ENCODE measurements at regions not wholly inside any gene's neighbourhood (a gene's known extent, or its start where the extent isn't known, plus 50 kb on each side); places are given as distances from the start of the nearest gene placed in this dataset.
"Not testable (repeated sequence)": the region's sequence is repeated elsewhere in the genome, so short reads cannot be mapped to it uniquely, and the experiment has no call there.

DNA sequence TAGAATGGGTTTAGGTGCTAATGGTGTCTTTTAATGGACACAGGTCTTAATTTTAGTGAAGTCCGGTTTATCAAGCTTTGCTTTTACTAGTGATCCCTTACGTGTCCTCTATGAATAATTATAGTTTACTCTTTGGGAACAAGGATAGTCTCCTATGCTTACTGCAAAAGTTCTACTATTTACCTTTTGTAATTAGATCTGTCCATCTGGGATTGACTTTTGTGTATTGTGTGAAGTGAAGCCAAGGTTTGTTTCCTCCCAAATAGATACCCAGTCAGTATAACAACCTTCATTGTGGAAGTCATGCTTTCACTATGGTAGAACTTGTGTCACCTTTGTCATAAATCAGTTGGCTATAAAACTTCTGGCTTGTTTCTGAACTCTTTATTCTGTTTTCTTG lies 740.9 kb upstream of the CRIM1 start:
- TF ChIP-seq, protein P1, sequence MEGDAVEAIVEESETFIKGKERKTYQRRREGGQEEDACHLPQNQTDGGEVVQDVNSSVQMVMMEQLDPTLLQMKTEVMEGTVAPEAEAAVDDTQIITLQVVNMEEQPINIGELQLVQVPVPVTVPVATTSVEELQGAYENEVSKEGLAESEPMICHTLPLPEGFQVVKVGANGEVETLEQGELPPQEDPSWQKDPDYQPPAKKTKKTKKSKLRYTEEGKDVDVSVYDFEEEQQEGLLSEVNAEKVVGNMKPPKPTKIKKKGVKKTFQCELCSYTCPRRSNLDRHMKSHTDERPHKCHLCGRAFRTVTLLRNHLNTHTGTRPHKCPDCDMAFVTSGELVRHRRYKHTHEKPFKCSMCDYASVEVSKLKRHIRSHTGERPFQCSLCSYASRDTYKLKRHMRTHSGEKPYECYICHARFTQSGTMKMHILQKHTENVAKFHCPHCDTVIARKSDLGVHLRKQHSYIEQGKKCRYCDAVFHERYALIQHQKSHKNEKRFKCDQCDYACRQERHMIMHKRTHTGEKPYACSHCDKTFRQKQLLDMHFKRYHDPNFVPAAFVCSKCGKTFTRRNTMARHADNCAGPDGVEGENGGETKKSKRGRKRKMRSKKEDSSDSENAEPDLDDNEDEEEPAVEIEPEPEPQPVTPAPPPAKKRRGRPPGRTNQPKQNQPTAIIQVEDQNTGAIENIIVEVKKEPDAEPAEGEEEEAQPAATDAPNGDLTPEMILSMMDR (IDR thresholded peaks at IDR 0.05; ENCODE audit: low read depth, low read length) = no peak
- DNase-seq (ENCODE audit: extremely low read depth, low read depth) = no peak

DNA sequence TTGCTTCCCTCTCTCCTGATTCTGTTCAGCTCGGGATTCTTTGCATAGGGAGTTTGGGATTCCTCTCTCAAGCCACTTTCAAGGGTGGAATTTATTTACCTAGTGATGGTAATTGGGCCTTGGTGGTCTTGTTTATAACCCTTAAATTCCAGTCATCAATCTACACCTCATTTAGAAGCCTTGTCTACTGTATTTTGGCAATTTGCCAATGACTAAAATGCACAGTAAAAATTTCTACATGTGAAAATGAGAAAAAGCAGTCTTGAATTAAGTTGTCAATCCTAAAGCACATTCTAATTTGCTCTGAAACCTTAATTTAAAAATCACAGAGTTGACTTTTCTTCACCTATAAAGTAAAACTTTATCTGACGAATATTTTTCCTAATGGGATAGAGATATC lies 749.2 kb upstream of the CRIM1 start:
- DNase-seq (ENCODE audit: extremely low read depth, low read depth) = no peak
- TF ChIP-seq, protein P1 (IDR thresholded peaks at IDR 0.05; ENCODE audit: low read depth, low read length) = no peak

DNA sequence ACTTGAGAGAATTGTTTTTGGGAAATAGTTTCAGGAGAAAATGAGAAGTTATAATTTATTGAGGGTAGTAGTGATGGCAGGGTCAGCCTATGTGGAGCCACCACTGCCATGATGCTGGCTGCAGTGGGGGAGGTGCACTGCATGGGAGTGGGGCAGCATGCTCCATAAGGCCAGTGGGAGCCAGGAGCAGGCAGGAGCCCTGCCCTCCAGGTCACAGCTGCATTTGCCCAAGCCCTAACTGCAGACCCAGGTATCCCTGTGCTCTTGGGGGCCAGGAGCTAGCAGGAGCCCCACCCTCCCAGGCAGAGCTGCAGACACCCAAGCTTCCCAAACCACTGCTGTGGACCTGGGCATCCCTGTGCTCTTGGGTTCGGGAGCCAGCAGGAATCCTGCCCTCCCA lies 757.3 kb upstream of the CRIM1 start:
- no peak for DNase-seq (ENCODE audit: extremely low read depth, low read depth)
- TF ChIP-seq, protein P1 (IDR thresholded peaks at IDR 0.05; ENCODE audit: low read depth, low read length) = no peak

DNA sequence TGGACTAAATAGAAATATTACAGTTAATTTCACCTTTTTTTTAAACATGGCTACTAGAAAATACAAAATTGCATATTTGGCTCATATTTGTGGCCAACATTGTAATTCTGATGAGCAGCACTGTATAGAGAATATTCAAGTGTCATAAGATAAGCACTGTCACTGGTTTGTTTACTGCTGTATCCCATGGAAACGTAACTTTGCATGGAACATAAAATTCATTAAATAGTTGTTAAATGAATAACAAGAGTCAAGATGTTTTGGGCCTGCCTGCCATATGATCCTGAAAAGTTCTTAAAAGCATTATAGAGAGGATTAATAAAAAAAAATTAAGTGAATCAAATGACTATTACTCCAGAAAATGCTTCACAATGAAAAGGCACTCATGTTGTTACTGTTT lies 763.7 kb upstream of the CRIM1 start:
- DNase-seq (ENCODE audit: extremely low read depth, low read depth) = no peak
- TF ChIP-seq, protein P1 (IDR thresholded peaks at IDR 0.05; ENCODE audit: low read depth, low read length) = no peak

DNA sequence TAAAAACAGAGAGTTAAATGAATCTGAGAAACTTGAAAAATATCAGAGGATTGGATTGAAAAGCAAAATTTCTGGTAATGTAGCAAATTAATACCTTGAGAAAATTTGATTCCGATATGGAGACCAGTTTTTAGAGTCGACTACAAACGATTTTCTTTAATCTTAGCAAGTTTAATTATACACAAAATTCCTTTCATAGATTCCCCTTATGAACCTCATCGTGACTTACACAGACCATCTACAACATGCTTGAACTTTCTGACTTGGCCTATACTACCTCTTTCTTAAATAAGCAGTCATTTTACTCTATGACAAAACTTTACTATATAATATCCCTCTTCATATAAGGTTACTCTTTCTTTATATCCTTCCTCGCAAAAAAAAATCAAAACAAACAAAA lies 769.6 kb upstream of the CRIM1 start:
- TF ChIP-seq, protein P1 (IDR thresholded peaks at IDR 0.05; ENCODE audit: low read depth, low read length) = no peak
- DNase-seq (ENCODE audit: extremely low read depth, low read depth) = no peak

DNA sequence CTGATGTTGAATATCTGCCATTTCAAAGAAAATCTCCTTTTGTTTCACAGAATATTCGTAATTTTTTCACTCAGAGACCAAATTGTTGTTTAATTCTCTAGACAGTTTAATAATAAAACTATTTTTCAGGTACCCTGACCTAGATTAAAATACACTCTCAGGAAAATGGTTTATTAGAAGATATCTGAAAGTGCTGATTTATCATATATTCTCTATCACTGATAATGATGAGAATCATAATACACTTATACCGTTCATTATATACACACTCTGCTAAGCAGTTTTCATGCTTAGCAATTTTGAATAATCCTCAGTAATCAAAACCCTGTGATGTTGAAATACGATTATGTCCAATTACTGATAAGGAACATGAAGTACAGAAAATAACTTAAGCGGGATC lies 772.9 kb upstream of the CRIM1 start:
- DNase-seq (ENCODE audit: extremely low read depth, low read depth) = no peak
- TF ChIP-seq, protein P1 (IDR thresholded peaks at IDR 0.05; ENCODE audit: low read depth, low read length) = no peak

DNA sequence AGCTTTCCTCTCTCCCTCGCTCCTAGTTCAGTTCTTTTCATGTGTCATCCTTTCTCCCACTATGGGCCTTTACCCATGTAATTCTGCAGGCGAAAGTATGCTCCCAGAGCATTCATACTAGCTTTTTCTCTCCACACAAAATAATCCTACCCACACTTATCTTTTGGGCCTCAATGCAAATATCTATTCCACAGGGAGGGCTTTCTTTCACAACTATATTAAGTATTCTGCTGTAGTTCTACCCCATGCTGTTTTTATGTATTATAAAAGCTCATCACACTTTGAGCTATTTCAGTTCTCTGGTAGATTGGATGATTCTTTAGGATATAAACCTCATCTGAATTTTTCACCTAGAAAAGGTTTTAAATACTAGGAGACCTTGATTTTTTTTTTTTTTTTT lies 774.6 kb upstream of the CRIM1 start:
- no peak for DNase-seq (ENCODE audit: extremely low read depth, low read depth)
- TF ChIP-seq, protein P1 (IDR thresholded peaks at IDR 0.05; ENCODE audit: low read depth, low read length) = no peak

DNA sequence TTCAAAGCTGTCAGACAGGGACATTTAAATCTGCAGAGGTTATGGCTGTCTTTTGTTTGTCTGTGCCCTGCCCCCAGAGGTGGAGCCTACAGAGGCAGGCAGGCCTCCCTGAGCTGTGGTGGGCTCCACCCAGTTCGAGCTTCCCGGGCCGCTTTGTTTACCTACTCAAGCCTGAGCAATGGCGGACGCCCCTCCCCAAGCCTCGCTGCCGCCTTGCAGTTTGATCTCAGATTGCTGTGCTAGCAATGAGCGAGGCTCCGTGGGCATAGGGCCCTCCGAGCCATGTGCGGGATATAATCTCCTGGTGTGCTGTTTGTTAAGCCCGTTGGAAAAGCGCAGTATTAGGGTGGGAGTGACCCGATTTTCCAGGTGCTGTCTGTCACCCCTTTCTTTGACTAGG lies 787.0 kb upstream of the CRIM1 start:
- not testable (repeated sequence) for DNase-seq (ENCODE audit: extremely low read depth, low read depth)
